Epithelial cell of esophagus (primary cell): ENCODE measurements at regions not wholly inside any gene's neighbourhood (a gene's known extent, or its start where the extent isn't known, plus 50 kb on each side); places are given as distances from the start of the nearest gene placed in this dataset.

Source experiments
- DNase-seq: peaks from one replicate; pipeline ENCODE4 v3.0.0; 2010; ENCODE audit warnings: low read depth
- H3K4me3 ChIP-seq: 2 replicates; pipeline ENCODE4 v1.5.1; 2011; ENCODE audit warnings: mild to moderate bottlenecking, low read length, control low read depth
- CTCF ChIP-seq: IDR thresholded peaks from 2 replicates; pipeline ENCODE4 v1.5.1; 2011; ENCODE audit warnings: low read depth, mild to moderate bottlenecking, low read length, control low read depth, inconsistent platforms; ENCODE audit not compliant: insufficient read depth; ENCODE audit errors: missing control alignments

GRCh38 chr6:110529355-110529754 lies 52.9 kb upstream of the SLC22A16 start:
- no peak overlapping the region for H3K4me3 ChIP-seq
- DNase-seq = peak; percentile 60
- no peak for TF ChIP-seq CTCF

- no peak for DNase-seq
- H3K4me3 ChIP-seq = no peak overlapping the region
- TF ChIP-seq CTCF = no peak
Observed at GRCh38 chr6:110528930-110529325, 52.5 kb upstream of the SLC22A16 start.

GRCh38 chr6:110528101-110528929 lies 51.9 kb upstream of the SLC22A16 start:
- peak; percentile 68 for TF ChIP-seq CTCF
- no peak overlapping the region for H3K4me3 ChIP-seq
- DNase-seq = peak; percentile 89

- no peak for DNase-seq
- no peak for TF ChIP-seq CTCF
- H3K4me3 ChIP-seq = no peak overlapping the region
Observed at GRCh38 chr6:110527516-110527915, 51.1 kb upstream of the SLC22A16 start.

GRCh38 chr6:110526726-110527125 lies 50.3 kb upstream of the SLC22A16 start:
- no peak for TF ChIP-seq CTCF
- DNase-seq = no peak

More at GRCh38 chr6:110526726-110527125, 50.3 kb upstream of the SLC22A16 start:
- H3K4me3 ChIP-seq = no peak overlapping the region
